OCI-LY1 (cell line): ENCODE measurements at regions not wholly inside any gene's neighbourhood (a gene's known extent, or its start where the extent isn't known, plus 50 kb on each side); places are given as distances from the start of the nearest gene placed in this dataset.

Source experiments
- H2AFZ ChIP-seq: fragments of 200-600 bp; sonication (generic), shearing (Covaris generic); 2 replicates; pipeline ENCODE4 v1.6.0; 2014; ENCODE audit warnings: antibody characterized with exemption, mild to moderate bottlenecking, low read length
- H3F3A ChIP-seq: fragments of 200-600 bp; sonication (generic), shearing (Covaris generic); 2 replicates; pipeline ENCODE4 v1.6.0; 2014; ENCODE audit warnings: mild to moderate bottlenecking, antibody characterized with exemption, low read length, moderate library complexity; ENCODE audit not compliant: insufficient read depth
- H3K27ac ChIP-seq: fragments of 200-600 bp; sonication (generic); 2 replicates; pipeline ENCODE4 v1.5.1; 2014; ENCODE audit warnings: low read length, mixed run types, mild to moderate bottlenecking, low read depth; ENCODE audit not compliant: poor library complexity, severe bottlenecking
- H3K27me3 ChIP-seq: fragments of 200-600 bp; sonication (generic); 2 replicates; pipeline ENCODE4 v1.6.0; 2014; ENCODE audit warnings: antibody characterized with exemption, mild to moderate bottlenecking, low read length, moderate library complexity; ENCODE audit not compliant: insufficient read depth
- H3K36me3 ChIP-seq: fragments of 200-600 bp; sonication (generic); 2 replicates; pipeline ENCODE4 v1.6.1; 2014; ENCODE audit warnings: mild to moderate bottlenecking, antibody characterized with exemption, low read length, moderate library complexity, mixed read lengths; ENCODE audit not compliant: insufficient read depth
- H3K4me1 ChIP-seq: fragments of 200-600 bp; sonication (generic); 2 replicates; pipeline ENCODE4 v1.5.1; 2014; ENCODE audit warnings: mild to moderate bottlenecking, low read length, moderate library complexity; ENCODE audit not compliant: insufficient read depth, severe bottlenecking
- H3K4me2 ChIP-seq: fragments of 200-600 bp; sonication (generic), shearing (Covaris generic); 2 replicates; pipeline ENCODE4 v1.6.1; 2014; ENCODE audit warnings: low read length
- H3K4me3 ChIP-seq: fragments of 200-600 bp; sonication (generic); 2 replicates; pipeline ENCODE4 v1.5.1; 2014; ENCODE audit warnings: low read length, low read depth, mild to moderate bottlenecking, mixed read lengths; ENCODE audit not compliant: poor library complexity, severe bottlenecking
- H3K79me2 ChIP-seq: fragments of 200-600 bp; shearing (Covaris generic); 2 replicates; pipeline ENCODE4 v1.6.1; 2016; ENCODE audit warnings: mixed run types, low read length, mixed read lengths; ENCODE audit not compliant: insufficient read depth
- H3K9ac ChIP-seq: fragments of 200-600 bp; sonication (generic), shearing (Covaris generic); 2 replicates; pipeline ENCODE4 v1.6.1; 2014; ENCODE audit warnings: mild to moderate bottlenecking, low read length, mixed read lengths
- H3K9me2 ChIP-seq: fragments of 200-600 bp; sonication (generic), shearing (Covaris generic); 2 replicates; pipeline ENCODE4 v1.6.1; 2014; ENCODE audit warnings: low read depth, mild to moderate bottlenecking, low read length, mixed read lengths
- H3K9me3 ChIP-seq: fragments of 200-600 bp; shearing (Covaris generic); 2 replicates; pipeline ENCODE4 v1.6.1; 2014; ENCODE audit warnings: low read length, mixed read lengths
- H4K20me1 ChIP-seq: fragments of 200-600 bp; sonication (generic), shearing (Covaris generic); 2 replicates; pipeline ENCODE4 v1.6.0; 2016; ENCODE audit warnings: mild to moderate bottlenecking, low read length; ENCODE audit not compliant: insufficient read depth
- EZH2 ChIP-seq: fragments of 200-600 bp; sonication (generic), shearing (Covaris generic); IDR thresholded peaks from 2 replicates; pipeline ENCODE4 v1.8.0; 2017; ENCODE audit warnings: borderline replicate concordance, mixed run types, mild to moderate bottlenecking, antibody characterized with exemption, low read length, moderate library complexity, mixed read lengths
- TF ChIP-seq, protein P1 (sequence below): fragments of 200-600 bp; sonication (generic), shearing (Covaris generic); IDR thresholded peaks from 2 replicates; pipeline ENCODE4 v1.5.1; 2017; ENCODE audit warnings: mild to moderate bottlenecking, antibody characterized with exemption, low read length, moderate library complexity, mixed read lengths

GRCh38 chr7:118745927-118746326 lies 521.4 kb downstream of the ANKRD7 start:
- Histone ChIP-seq H3K9me3 (no peaks in the 10 kb centered on the region), H3K9me2 (no peaks in the 10 kb centered on the region), H3K4me2 (no peak overlapping the region), H3K27ac (no peak overlapping the region), H3K27me3 (no peaks in the 10 kb centered on the region), H3K4me3 (no peak overlapping the region), H2AFZ (no peak overlapping the region), H4K20me1 (no peaks in the 10 kb centered on the region), H3K9ac (no peak overlapping the region), H3K79me2 (no peaks in the 10 kb centered on the region), H3K4me1 (no peaks in the 10 kb centered on the region), H3K36me3 (no peaks in the 10 kb centered on the region), H3F3A (no peaks in the 10 kb centered on the region)
- TF ChIP-seq, protein P1, sequence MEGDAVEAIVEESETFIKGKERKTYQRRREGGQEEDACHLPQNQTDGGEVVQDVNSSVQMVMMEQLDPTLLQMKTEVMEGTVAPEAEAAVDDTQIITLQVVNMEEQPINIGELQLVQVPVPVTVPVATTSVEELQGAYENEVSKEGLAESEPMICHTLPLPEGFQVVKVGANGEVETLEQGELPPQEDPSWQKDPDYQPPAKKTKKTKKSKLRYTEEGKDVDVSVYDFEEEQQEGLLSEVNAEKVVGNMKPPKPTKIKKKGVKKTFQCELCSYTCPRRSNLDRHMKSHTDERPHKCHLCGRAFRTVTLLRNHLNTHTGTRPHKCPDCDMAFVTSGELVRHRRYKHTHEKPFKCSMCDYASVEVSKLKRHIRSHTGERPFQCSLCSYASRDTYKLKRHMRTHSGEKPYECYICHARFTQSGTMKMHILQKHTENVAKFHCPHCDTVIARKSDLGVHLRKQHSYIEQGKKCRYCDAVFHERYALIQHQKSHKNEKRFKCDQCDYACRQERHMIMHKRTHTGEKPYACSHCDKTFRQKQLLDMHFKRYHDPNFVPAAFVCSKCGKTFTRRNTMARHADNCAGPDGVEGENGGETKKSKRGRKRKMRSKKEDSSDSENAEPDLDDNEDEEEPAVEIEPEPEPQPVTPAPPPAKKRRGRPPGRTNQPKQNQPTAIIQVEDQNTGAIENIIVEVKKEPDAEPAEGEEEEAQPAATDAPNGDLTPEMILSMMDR = no peak
- TF ChIP-seq EZH2 = no peak

GRCh38 chr7:118747473-118747872 lies 523.0 kb downstream of the ANKRD7 start:
- no peak overlapping the region for H3K4me2 ChIP-seq
- H3K9me2 ChIP-seq = no peaks in the 10 kb centered on the region
- H3K36me3 ChIP-seq = no peaks in the 10 kb centered on the region
- H3F3A ChIP-seq = no peaks in the 10 kb centered on the region
- no peaks in the 10 kb centered on the region for H3K4me1 ChIP-seq
- H2AFZ ChIP-seq = no peak overlapping the region
- no peaks in the 10 kb centered on the region for H3K9me3 ChIP-seq
- H3K9ac ChIP-seq = no peak overlapping the region
- no peaks in the 10 kb centered on the region for H4K20me1 ChIP-seq
- no peaks in the 10 kb centered on the region for H3K27me3 ChIP-seq
- no peak overlapping the region for H3K4me3 ChIP-seq
- no peak overlapping the region for H3K27ac ChIP-seq
- H3K79me2 ChIP-seq = no peaks in the 10 kb centered on the region
- no peak for TF ChIP-seq EZH2

GRCh38 chr7:118753479-118753878 lies 529.0 kb downstream of the ANKRD7 start:
- Histone ChIP-seq H3K79me2 (no peaks in the 10 kb centered on the region), H3K9me2 (no peaks in the 10 kb centered on the region)

GRCh38 chr7:118754608-118755007 lies 530.1 kb downstream of the ANKRD7 start:
- Histone ChIP-seq H3K79me2 (no peaks in the 10 kb centered on the region), H3K4me2 (no peak overlapping the region), H3K4me1 (no peaks in the 10 kb centered on the region), H3K4me3 (no peak overlapping the region), H3K27ac (no peak overlapping the region), H3K9ac (no peak overlapping the region), H3K9me2 (no peaks in the 10 kb centered on the region), H3F3A (no peaks in the 10 kb centered on the region), H3K27me3 (no peaks in the 10 kb centered on the region), H3K9me3 (no peaks in the 10 kb centered on the region), H2AFZ (no peak overlapping the region), H4K20me1 (no peaks in the 10 kb centered on the region), H3K36me3 (no peaks in the 10 kb centered on the region)
- TF ChIP-seq EZH2 = no peak
- TF ChIP-seq, protein P1 = no peak

More at GRCh38 chr7:118753479-118753878, 529.0 kb downstream of the ANKRD7 start:
- no peaks in the 10 kb centered on the region for H3K4me1 ChIP-seq
- no peak overlapping the region for H3K9ac ChIP-seq
- H3F3A ChIP-seq = no peaks in the 10 kb centered on the region
- H3K36me3 ChIP-seq = no peaks in the 10 kb centered on the region
- H3K27me3 ChIP-seq = no peaks in the 10 kb centered on the region
- no peaks in the 10 kb centered on the region for H4K20me1 ChIP-seq
- TF ChIP-seq, protein P1 = no peak
- no peak for TF ChIP-seq EZH2
- H3K4me2 ChIP-seq = no peak overlapping the region
- H2AFZ ChIP-seq = no peak overlapping the region
- no peak overlapping the region for H3K27ac ChIP-seq
- H3K9me3 ChIP-seq = no peaks in the 10 kb centered on the region
- no peak overlapping the region for H3K4me3 ChIP-seq
